Stimulated activated CD4-positive, alpha-beta T cell treated with anti-CD3 and anti-CD28 coated beads, TNF-alpha, amount 100 ng/mL, for 4 hours (primary cell): ENCODE measurements at regions not wholly inside any gene's neighbourhood (a gene's known extent, or its start where the extent isn't known, plus 50 kb on each side); places are given as distances from the start of the nearest gene placed in this dataset.
"Not testable (repeated sequence)": the region's sequence is repeated elsewhere in the genome, so short reads cannot be mapped to it uniquely, and the experiment has no call there.

Experiments used
- DNase-seq, 3 experiments: peaks; one replicate each; pipeline ENCODE4 v3.0.0-alpha.2; 2020; ENCODE audit warnings: low read depth in 3 of 3

- DNase-seq, result no peak
Measured at GRCh38 chr7:86012971-86013370, 630.7 kb upstream of the GRM3 start.

GRCh38 chr7:86008898-86009297, 634.8 kb upstream of the GRM3 start:
- no peak for DNase-seq

- DNase-seq, result no peak
Measured at GRCh38 chr7:86006909-86007308, 636.8 kb upstream of the GRM3 start.

- DNase-seq, result no peak
Measured at GRCh38 chr7:86002858-86003257, 640.9 kb upstream of the GRM3 start.

DNA sequence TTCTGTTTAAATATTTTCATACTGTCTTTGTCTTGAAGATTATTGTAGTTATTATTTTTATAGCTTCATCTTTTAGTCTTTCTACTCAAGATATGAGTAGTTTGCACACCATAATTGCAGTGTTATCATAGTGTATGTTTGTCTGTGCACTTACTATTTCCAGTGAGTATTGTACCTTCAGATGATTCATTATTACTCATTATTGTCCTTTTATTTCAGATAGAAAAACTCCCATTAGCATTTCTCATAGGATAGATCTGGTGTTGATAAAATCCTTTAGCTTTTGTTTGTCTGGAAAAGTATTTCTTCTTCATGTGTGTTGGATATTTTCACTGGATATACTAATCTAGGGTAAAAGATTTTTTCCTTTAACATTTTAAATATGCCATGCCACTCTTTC, 646.2 kb upstream of the GRM3 start:
- no peak for DNase-seq

DNA sequence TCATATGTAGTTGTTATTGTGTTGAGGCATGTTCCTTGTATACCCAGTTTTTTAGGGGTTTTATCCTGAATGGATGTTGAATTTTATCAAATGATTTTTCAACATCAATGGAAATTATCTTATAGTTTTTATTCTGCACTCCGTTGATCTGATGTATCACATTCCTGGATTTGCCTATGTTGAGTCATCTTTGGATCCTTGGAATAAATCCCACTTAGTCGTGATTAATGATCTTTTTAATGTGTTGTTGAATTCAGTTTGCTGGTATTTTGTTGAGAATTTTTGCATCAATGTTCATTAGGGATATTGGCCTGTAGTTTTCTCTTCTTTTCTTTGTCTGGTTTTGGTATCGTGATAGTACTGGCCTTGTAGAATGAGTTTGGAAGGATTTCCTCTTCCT, 648.6 kb upstream of the GRM3 start:
- no peak for DNase-seq

DNA sequence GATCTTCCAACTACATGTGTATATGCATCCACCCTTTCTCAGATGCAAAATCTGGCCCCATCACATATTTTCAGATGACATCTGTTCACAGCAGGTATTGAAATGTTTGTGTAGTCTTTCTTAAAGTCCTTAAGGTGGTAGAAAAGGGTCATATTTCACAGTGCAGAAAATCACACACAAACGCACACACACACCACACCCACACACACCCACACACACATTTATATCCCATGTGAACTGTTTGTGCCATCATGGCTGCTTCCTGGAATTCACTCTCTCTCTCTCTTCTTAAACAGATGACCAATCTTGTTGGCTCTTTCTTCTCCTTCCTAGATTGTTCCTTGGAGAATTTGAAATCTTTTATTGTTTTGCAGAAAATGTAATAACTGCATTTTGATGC, 663.0 kb upstream of the GRM3 start:
- DNase-seq, result no peak

DNA sequence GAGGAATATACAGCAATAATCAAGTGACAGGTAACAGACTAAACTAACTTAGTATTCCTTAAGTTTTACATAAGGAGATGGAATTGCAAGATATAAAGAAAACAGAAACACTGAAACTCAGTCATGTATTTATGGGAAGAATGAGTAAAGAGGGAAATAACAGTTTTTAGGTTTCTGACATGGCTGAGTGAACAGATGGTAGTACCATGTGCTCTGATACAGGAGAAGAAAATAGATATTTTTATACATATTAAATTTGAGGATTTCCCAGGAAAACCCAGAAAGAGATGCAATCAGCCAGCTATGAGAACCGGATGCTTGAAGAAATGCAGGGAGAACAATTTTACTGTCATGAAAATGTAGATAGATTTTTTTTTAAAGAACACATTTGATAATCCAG, 669.5 kb upstream of the GRM3 start:
- DNase-seq, result no peak

DNA sequence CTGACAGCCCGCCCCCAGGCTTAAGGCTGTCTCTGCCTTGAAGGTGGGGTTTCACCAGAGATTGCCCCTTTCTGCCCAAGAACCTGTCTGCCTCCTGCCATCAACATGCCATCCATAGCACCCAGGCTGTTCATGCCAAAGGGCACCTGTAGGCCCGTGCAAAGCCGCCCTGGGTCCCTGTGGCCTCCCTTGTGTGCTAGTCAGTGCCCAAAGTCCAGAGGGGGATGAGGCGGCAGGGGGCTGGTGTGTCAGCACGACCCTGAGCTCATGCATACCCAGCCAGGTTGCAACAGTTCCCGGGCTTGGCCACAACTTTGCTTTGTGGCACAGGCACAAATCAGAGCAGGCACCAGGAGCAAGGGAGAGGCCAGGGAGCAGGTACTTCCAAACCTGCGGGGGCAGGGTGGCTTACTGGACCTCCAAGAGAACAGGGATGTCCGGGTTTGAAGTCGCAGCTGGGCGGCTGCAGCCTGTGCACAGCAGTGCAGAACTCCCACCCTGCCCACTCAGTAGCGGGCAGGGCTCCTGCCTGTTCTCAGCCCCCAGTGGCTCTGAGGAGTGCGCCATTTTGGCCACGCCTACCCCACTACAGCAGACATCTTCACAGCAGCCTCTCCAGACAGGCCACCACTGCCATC, 671.1 kb upstream of the GRM3 start:
- no peak for DNase-seq

GRCh38 chr7:85954961-85955360, 688.7 kb upstream of the GRM3 start:
- no peak for DNase-seq

- no peak for DNase-seq
Measured at GRCh38 chr7:85950871-85951270, 692.8 kb upstream of the GRM3 start.

- DNase-seq, result no peak
Measured at GRCh38 chr7:85950418-85950817, 693.3 kb upstream of the GRM3 start.

- no peak for DNase-seq
Measured at GRCh38 chr7:85947767-85948166, 695.9 kb upstream of the GRM3 start.

DNA sequence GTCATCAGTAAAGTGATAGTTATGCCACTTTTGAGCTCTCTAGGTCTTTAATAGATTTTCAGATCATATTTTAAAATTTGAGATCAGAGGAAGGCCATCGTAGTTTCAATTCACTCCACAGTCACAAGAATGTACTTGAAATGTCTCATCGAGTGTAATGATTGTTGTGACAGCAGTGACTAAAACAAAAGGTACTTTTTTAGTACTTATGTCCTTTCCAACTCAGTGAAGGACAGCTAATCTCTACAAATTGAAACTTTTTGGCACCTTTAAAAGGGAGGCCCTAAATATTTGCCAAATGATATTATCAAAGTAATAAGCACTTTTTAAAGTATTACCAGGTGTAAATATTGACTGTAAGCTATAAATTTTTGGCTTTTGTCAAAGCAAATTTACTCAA, 702.9 kb upstream of the GRM3 start:
- no peak for DNase-seq

- DNase-seq, result no peak
Measured at GRCh38 chr7:85931919-85932318, 711.8 kb upstream of the GRM3 start.

DNA sequence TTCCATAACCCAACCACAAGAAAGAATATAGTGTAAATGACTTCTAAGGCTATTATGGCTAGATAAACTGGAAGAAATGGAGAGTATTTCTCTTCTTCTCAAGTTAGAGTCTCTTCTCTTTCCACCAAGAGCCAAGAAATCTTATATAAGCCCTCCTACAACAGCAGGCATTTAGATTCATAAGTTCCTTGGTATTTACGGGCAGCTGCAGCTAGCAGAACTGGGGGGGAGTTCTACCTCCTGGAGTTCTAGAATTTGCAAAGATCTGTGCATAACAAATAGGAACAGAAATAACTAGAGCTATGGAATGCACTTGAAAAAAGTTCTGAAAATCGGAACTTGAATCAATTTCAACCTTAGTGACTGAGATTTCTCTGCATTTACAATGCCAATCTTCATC, 715.2 kb upstream of the GRM3 start:
- DNase-seq, result no peak

GRCh38 chr7:85927226-85927625, 716.5 kb upstream of the GRM3 start:
- no peak for DNase-seq

DNA sequence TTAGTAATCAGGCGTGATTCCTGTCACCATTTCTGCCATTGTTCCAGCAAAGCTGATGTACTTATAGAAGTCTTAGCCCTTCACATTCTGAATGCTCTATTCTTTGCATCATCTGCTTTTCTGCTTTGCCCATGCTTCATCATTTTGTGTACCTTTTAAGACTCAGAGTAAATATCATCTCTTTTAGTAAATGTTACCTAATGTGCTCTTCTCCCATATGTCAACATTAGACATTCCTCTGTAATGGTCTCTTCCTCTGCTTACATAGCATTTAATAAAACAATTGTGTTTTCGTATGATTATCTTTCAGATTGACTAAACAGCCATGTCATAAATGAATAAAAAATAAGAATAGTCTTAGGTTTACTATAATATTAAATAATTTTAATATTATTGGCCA, 719.6 kb upstream of the GRM3 start:
- DNase-seq, result no peak

DNA sequence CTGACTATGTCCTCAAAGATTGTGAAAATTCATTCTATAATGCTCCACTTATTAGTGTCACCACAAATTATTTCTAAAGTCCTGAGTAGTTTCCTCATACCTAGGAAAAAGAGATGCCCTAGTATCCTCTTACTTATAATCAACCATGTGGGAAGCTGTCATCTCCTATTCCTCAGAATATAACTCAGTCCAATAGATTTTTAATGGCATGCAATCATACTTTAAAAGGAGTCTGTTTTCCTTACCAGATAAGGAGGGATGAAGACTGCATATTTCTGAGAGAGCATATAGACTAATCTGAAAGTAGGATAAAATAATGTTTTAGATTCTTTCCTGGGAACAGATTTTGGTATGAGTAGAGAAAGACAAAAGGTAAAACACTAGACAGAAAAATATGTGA, 727.7 kb upstream of the GRM3 start:
- DNase-seq, result no peak

GRCh38 chr7:85914437-85914836, 727.6 kb upstream of the SEMA3D start:
- no peak for DNase-seq

GRCh38 chr7:85908051-85908450, 721.2 kb upstream of the SEMA3D start:
- no peak for DNase-seq

DNA sequence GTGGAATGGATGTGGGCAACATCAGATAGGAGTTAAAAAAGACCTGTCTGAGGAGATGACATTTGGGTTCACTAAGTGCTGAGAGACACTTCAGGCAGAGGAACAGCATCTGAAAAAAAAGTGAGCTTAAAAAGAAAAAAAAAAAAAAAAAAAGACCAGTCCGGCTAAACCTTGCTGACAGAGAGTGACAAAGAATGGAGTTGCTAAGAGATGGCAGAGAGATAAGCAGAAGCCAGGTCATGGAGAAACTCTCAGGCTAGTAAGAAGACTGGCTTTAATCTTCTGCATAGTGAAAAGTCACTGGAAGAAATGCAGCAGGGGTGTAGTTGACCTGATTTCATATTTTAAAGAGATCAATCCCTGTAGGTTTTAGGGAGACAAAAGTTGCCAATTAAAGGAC, 711.1 kb upstream of the SEMA3D start:
- DNase-seq, result no peak

GRCh38 chr7:85896531-85896930, 709.7 kb upstream of the SEMA3D start:
- no peak for DNase-seq

- no peak for DNase-seq
Measured at GRCh38 chr7:85895835-85896234, 709.0 kb upstream of the SEMA3D start.

GRCh38 chr7:85891900-85892299, 705.0 kb upstream of the SEMA3D start:
- DNase-seq, result not testable (repeated sequence)
